DMS 273 treated with DMSO at 0.1 percent for 48 hours (cell line): ENCODE measurements at regions not wholly inside any gene's neighbourhood (a gene's known extent, or its start where the extent isn't known, plus 50 kb on each side); places are given as distances from the start of the nearest gene placed in this dataset.

Experiments used
- DNase-seq: peaks from one replicate; lab custom pipeline; 2025; lab: John Stamatoyannopoulos, UW

GRCh38 chr19:31706691-31707620, 357.7 kb upstream of the TSHZ3 start:
- no peak for DNase-seq

- no peak for DNase-seq
Measured at GRCh38 chr19:31708520-31708919, 359.3 kb upstream of the TSHZ3 start.

GRCh38 chr19:31709476-31709875, 360.2 kb upstream of the TSHZ3 start:
- DNase-seq: no peak

- no peak for DNase-seq
Measured at GRCh38 chr19:31715249-31715945, 366.2 kb upstream of the TSHZ3 start.

GRCh38 chr19:31716826-31717225, 367.6 kb upstream of the TSHZ3 start:
- DNase-seq: no peak

- no peak for DNase-seq
Measured at GRCh38 chr19:31717269-31717923, 368.2 kb upstream of the TSHZ3 start.

GRCh38 chr19:31718032-31718431, 368.8 kb upstream of the TSHZ3 start:
- no peak for DNase-seq

GRCh38 chr19:31718898-31719297, 369.7 kb upstream of the TSHZ3 start:
- DNase-seq: no peak

- DNase-seq: no peak
Measured at GRCh38 chr19:31723101-31723500, 373.9 kb upstream of the TSHZ3 start.

GRCh38 chr19:31725051-31725450, 375.8 kb upstream of the TSHZ3 start:
- no peak for DNase-seq

GRCh38 chr19:31727536-31727935, 378.3 kb upstream of the TSHZ3 start:
- DNase-seq: no peak

- DNase-seq: no peak
Measured at GRCh38 chr19:31730270-31730669, 381.0 kb upstream of the TSHZ3 start.

- no peak for DNase-seq
Measured at GRCh38 chr19:31733591-31733990, 384.4 kb upstream of the TSHZ3 start.

- no peak for DNase-seq
Measured at GRCh38 chr19:31742249-31742648, 393.0 kb upstream of the TSHZ3 start.

- DNase-seq: no peak
Measured at GRCh38 chr19:31745731-31746130, 396.5 kb upstream of the TSHZ3 start.

GRCh38 chr19:31749231-31749630, 400.0 kb upstream of the TSHZ3 start:
- DNase-seq: no peak

- no peak for DNase-seq
Measured at GRCh38 chr19:31759359-31759758, 410.1 kb upstream of the TSHZ3 start.

GRCh38 chr19:31761281-31761913, 412.2 kb upstream of the TSHZ3 start:
- no peak for DNase-seq

GRCh38 chr19:31770223-31770622, 421.0 kb upstream of the TSHZ3 start:
- DNase-seq: no peak

GRCh38 chr19:31772915-31773314, 423.7 kb upstream of the TSHZ3 start:
- DNase-seq: no peak

GRCh38 chr19:31781542-31781941, 432.3 kb upstream of the TSHZ3 start:
- DNase-seq: no peak

GRCh38 chr19:31783592-31783991, 434.4 kb upstream of the TSHZ3 start:
- no peak for DNase-seq
